ENCODE measurements at regions not wholly inside any gene's neighbourhood (a gene's known extent, or its start where the extent isn't known, plus 50 kb on each side); places are given as distances from the start of the nearest gene placed in this dataset.

GRCh38 chr3:164741869-164742268 is 336.4 kb downstream of the SI start:
- Histone ChIP-seq H3K4me2 (no peak overlapping the region), H3K27ac (no peak overlapping the region), H3K36me3 (ENCODE audit: insufficient read depth) (no peaks in the 10 kb centered on the region), H3K27me3 (ENCODE audit: insufficient read depth, low read depth) (no peaks in the 10 kb centered on the region), H4K20me1 (ENCODE audit: insufficient read depth) (no peaks in the 10 kb centered on the region), H3K4me1 (ENCODE audit: low read depth, poor library complexity, severe bottlenecking) (no peaks in the 10 kb centered on the region), H3K79me2 (ENCODE audit: insufficient read depth, low read depth) (no peaks in the 10 kb centered on the region), H3K4me3 (IDR thresholded peaks at IDR 0.05; ENCODE audit: insufficient read depth, low read depth, low read length) (no peak overlapping the region), H3K9ac (no peak overlapping the region), H2AFZ (ENCODE audit: low read depth) (no peak overlapping the region)
- no peak for TF ChIP-seq CTCF (conservative IDR thresholded peaks at IDR 0.05; ENCODE audit: low read depth, low read length)

GRCh38 chr3:164737174-164737573 is 341.1 kb downstream of the SI start:
- Histone ChIP-seq H3K4me3 (IDR thresholded peaks at IDR 0.05; ENCODE audit: insufficient read depth, low read depth, low read length) (no peak overlapping the region), H3K4me1 (ENCODE audit: low read depth, poor library complexity, severe bottlenecking) (no peaks in the 10 kb centered on the region), H3K27ac (no peak overlapping the region), H3K27me3 (ENCODE audit: insufficient read depth, low read depth) (no peaks in the 10 kb centered on the region), H3K79me2 (ENCODE audit: insufficient read depth, low read depth) (no peaks in the 10 kb centered on the region), H4K20me1 (ENCODE audit: insufficient read depth) (no peaks in the 10 kb centered on the region), H2AFZ (ENCODE audit: low read depth) (no peak overlapping the region), H3K9ac (no peak overlapping the region), H3K4me2 (no peak overlapping the region), H3K36me3 (ENCODE audit: insufficient read depth) (no peaks in the 10 kb centered on the region)
- no peak for TF ChIP-seq CTCF (conservative IDR thresholded peaks at IDR 0.05; ENCODE audit: low read depth, low read length)

GRCh38 chr3:164732166-164732565 is 346.1 kb downstream of the SI start:
- no peaks in the 10 kb centered on the region for H4K20me1 ChIP-seq (ENCODE audit: insufficient read depth)
- H3K36me3 ChIP-seq (ENCODE audit: insufficient read depth) = no peaks in the 10 kb centered on the region
- H3K27ac ChIP-seq = no peak overlapping the region
- no peak overlapping the region for H3K9ac ChIP-seq
- no peak overlapping the region for H2AFZ ChIP-seq (ENCODE audit: low read depth)
- no peak overlapping the region for H3K4me3 ChIP-seq (IDR thresholded peaks at IDR 0.05; ENCODE audit: insufficient read depth, low read depth, low read length)
- H3K4me2 ChIP-seq = no peak overlapping the region
- TF ChIP-seq CTCF (conservative IDR thresholded peaks at IDR 0.05; ENCODE audit: low read depth, low read length) = no peak
- no peaks in the 10 kb centered on the region for H3K79me2 ChIP-seq (ENCODE audit: insufficient read depth, low read depth)
- no peaks in the 10 kb centered on the region for H3K27me3 ChIP-seq (ENCODE audit: insufficient read depth, low read depth)
- no peaks in the 10 kb centered on the region for H3K4me1 ChIP-seq (ENCODE audit: low read depth, poor library complexity, severe bottlenecking)

- H3K27me3 ChIP-seq (ENCODE audit: insufficient read depth, low read depth) = no peaks in the 10 kb centered on the region
- no peak overlapping the region for H3K4me2 ChIP-seq
- no peaks in the 10 kb centered on the region for H3K36me3 ChIP-seq (ENCODE audit: insufficient read depth)
Observed at GRCh38 chr3:164730815-164731360, 347.4 kb downstream of the SI start.

More at GRCh38 chr3:164730815-164731360, 347.4 kb downstream of the SI start:
- Histone ChIP-seq H3K9ac (no peak overlapping the region), H3K79me2 (ENCODE audit: insufficient read depth, low read depth) (no peaks in the 10 kb centered on the region), H2AFZ (ENCODE audit: low read depth) (no peak overlapping the region), H3K4me1 (ENCODE audit: low read depth, poor library complexity, severe bottlenecking) (no peaks in the 10 kb centered on the region), H3K27ac (no peak overlapping the region), H3K4me3 (IDR thresholded peaks at IDR 0.05; ENCODE audit: insufficient read depth, low read depth, low read length) (no peak overlapping the region), H4K20me1 (ENCODE audit: insufficient read depth) (no peaks in the 10 kb centered on the region)
- TF ChIP-seq CTCF (conservative IDR thresholded peaks at IDR 0.05; ENCODE audit: low read depth, low read length) = no peak

Measured in KMS-11 (cell line).